H1 (cell line): ENCODE measurements at regions not wholly inside any gene's neighbourhood (a gene's known extent, or its start where the extent isn't known, plus 50 kb on each side); places are given as distances from the start of the nearest gene placed in this dataset.

Source experiments
- CTCF ChIA-PET: fragments of 300-600 bp; sonication (Branson Sonifier 250); formaldehyde crosslinking; loops from one replicate; lab custom pipeline; 2021; ENCODE audit not compliant: partially characterized antibody; lab: Charles Lee
- POLR2A ChIA-PET: fragments of 300-600 bp; sonication (Branson Sonifier 250); formaldehyde crosslinking; loops from one replicate; lab custom pipeline; 2021; ENCODE audit warnings: inconsistent platforms; ENCODE audit not compliant: partially characterized antibody; lab: Charles Lee
- DNase-seq, 2 experiments: peaks; one replicate each; pipeline versions ENCODE4 v3.0.0 to v3.0.0-alpha.2; 2010 to 2022; ENCODE audit warnings: low spot score in 2 of 2, low read depth in 1 of 2, mixed read lengths in 1 of 2
- FAIRE-seq: peaks from 2 replicates; lab custom pipeline; 2011; peaks lifted over from hg19 to GRCh38; lab: Jason Lieb, UNC
- H2AFZ ChIP-seq: 2 replicates; pipeline ENCODE4 v1.8.1; 2012; ENCODE audit warnings: low read length, inconsistent platforms
- H2AK5ac ChIP-seq: 2 replicates; pipeline ENCODE4 v1.6.1; 2013; ENCODE audit warnings: low read depth, low read length
- H2BK120ac ChIP-seq: replicated peaks from 2 replicates; pipeline ENCODE3; 2013; ENCODE audit warnings: low read depth, low read length, inconsistent platforms
- H2BK12ac ChIP-seq: 2 replicates; pipeline ENCODE4 v1.6.1; 2013; ENCODE audit warnings: low read depth, low read length
- H2BK15ac ChIP-seq: 2 replicates; pipeline ENCODE4 v1.6.1; 2013; ENCODE audit warnings: low read length
- H2BK20ac ChIP-seq: 2 replicates; pipeline ENCODE4 v1.6.1; 2013; ENCODE audit warnings: low read length
- H2BK5ac ChIP-seq: 2 replicates; pipeline ENCODE4 v1.6.1; 2013; ENCODE audit warnings: low read depth, low read length
- H3K14ac ChIP-seq: 2 replicates; pipeline ENCODE4 v1.6.1; 2013; ENCODE audit warnings: inconsistent platforms; ENCODE audit not compliant: insufficient read length
- H3K18ac ChIP-seq: 2 replicates; pipeline ENCODE4 v1.6.1; 2013; ENCODE audit warnings: low read length; ENCODE audit errors: extremely low read depth
- H3K23ac ChIP-seq: 2 replicates; pipeline ENCODE4 v1.6.1; 2013; ENCODE audit warnings: inconsistent platforms; ENCODE audit not compliant: insufficient read length
- H3K23me2 ChIP-seq: 2 replicates; pipeline ENCODE4 v1.6.1; 2013; ENCODE audit warnings: low read depth, low read length
- H3K27ac ChIP-seq: 2 replicates; pipeline ENCODE4 v1.6.1; 2011; ENCODE audit warnings: low read depth, low read length, inconsistent platforms
- H3K27me3 ChIP-seq, 4 experiments: replicated peaks in 1 of 4; 1 replicate in 1 of 4; 2 replicates in 3 of 4; pipeline versions ENCODE4 v1.6.1 to v1.8.1; 2011 to 2013; ENCODE audit warnings: low read length in 3 of 4, mild to moderate bottlenecking in 3 of 4, inconsistent platforms in 2 of 4, mixed read lengths in 2 of 4, moderate library complexity in 1 of 4; ENCODE audit not compliant: control insufficient read depth in 3 of 4, insufficient read depth in 3 of 4; ENCODE audit errors: extremely low read depth in 1 of 4
- H3K36me3 ChIP-seq, 4 experiments: 2 replicates each; pipeline versions ENCODE4 v1.6.1 to v1.8.1; 2011 to 2013; ENCODE audit warnings: mild to moderate bottlenecking in 4 of 4, low read length in 3 of 4, moderate library complexity in 2 of 4, control low read depth in 1 of 4, inconsistent platforms in 1 of 4; ENCODE audit not compliant: insufficient read depth in 4 of 4, control insufficient read depth in 2 of 4
- H3K4ac ChIP-seq: replicated peaks from 2 replicates; pipeline ENCODE3; 2013; ENCODE audit warnings: low read length, low read depth, mixed read lengths, inconsistent platforms; ENCODE audit not compliant: insufficient read length
- H3K4me1 ChIP-seq, 4 experiments: replicated peaks in 1 of 4; 1 replicate in 1 of 4; 2 replicates in 3 of 4; pipeline versions ENCODE4 v1.6.1 to v1.8.1; 2011 to 2013; ENCODE audit warnings: low read length in 3 of 4, inconsistent platforms in 2 of 4, mixed read lengths in 1 of 4; ENCODE audit not compliant: insufficient read depth in 4 of 4, control insufficient read depth in 3 of 4
- H3K4me2 ChIP-seq, 2 experiments: 2 replicates each; pipeline versions ENCODE4 v1.6.1 to v1.8.1; 2011 to 2013; ENCODE audit warnings: low read depth in 2 of 2, low read length in 2 of 2, control low read depth in 1 of 2, inconsistent platforms in 1 of 2, mild to moderate bottlenecking in 1 of 2; ENCODE audit not compliant: insufficient read depth in 1 of 2
- H3K4me3 ChIP-seq, 4 experiments: fragments of 200-600, 300-600 bp in 1 of 4; sonication (generic), shearing (Covaris generic), sonication (Bioruptor Twin) in 1 of 4; 2 replicates each; pipeline versions ENCODE4 v1.5.1 to v1.8.1; 2011 to 2016; ENCODE audit warnings: low read length in 4 of 4, low read depth in 3 of 4, control low read depth in 2 of 4, inconsistent platforms in 2 of 4, mild to moderate bottlenecking in 2 of 4, mixed read lengths in 1 of 4, moderate library complexity in 1 of 4; ENCODE audit not compliant: insufficient read depth in 2 of 4; ENCODE audit errors: extremely low read depth in 1 of 4
- H3K56ac ChIP-seq: replicated peaks from 2 replicates; pipeline ENCODE3; 2013; ENCODE audit warnings: low read depth, mild to moderate bottlenecking, mixed read lengths, low read length, inconsistent platforms; ENCODE audit not compliant: insufficient read length
- H3K79me1 ChIP-seq: 2 replicates; pipeline ENCODE4 v1.6.1; 2013; ENCODE audit warnings: low read depth, low read length, control low read depth
- H3K79me2 ChIP-seq, 2 experiments: 2 replicates each; pipeline versions ENCODE4 v1.6.1 to v1.8.1; 2012 to 2013; ENCODE audit warnings: low read length in 2 of 2, mild to moderate bottlenecking in 2 of 2, inconsistent platforms in 1 of 2; ENCODE audit not compliant: insufficient read depth in 2 of 2, control insufficient read depth in 1 of 2
- H3K9ac ChIP-seq, 4 experiments: replicated peaks in 1 of 4; 1 replicate in 1 of 4; 2 replicates in 3 of 4; pipeline versions ENCODE4 v1.6.1 to v1.8.1; 2011 to 2013; ENCODE audit warnings: low read depth in 3 of 4, low read length in 3 of 4, control low read depth in 2 of 4, mild to moderate bottlenecking in 2 of 4, moderate library complexity in 2 of 4, inconsistent platforms in 1 of 4; ENCODE audit errors: extremely low read depth in 1 of 4
- H3K9me3 ChIP-seq, 2 experiments: 2 replicates each; pipeline versions ENCODE4 v1.6.1 to v1.8.1; 2012 to 2013; ENCODE audit warnings: mild to moderate bottlenecking in 2 of 2, moderate library complexity in 2 of 2, control low read depth in 1 of 2, inconsistent platforms in 1 of 2, low read depth in 1 of 2, low read length in 1 of 2, mixed read lengths in 1 of 2; ENCODE audit not compliant: insufficient read depth in 2 of 2
- H4K20me1 ChIP-seq, 2 experiments: replicated peaks in 1 of 2; 2 replicates each; pipeline versions ENCODE3 to v1.8.1; 2011 to 2013; ENCODE audit warnings: inconsistent platforms in 2 of 2, low read length in 2 of 2, mild to moderate bottlenecking in 1 of 2; ENCODE audit not compliant: insufficient read depth in 2 of 2, control insufficient read depth in 1 of 2
- H4K5ac ChIP-seq: 2 replicates; pipeline ENCODE4 v1.6.1; 2013; ENCODE audit warnings: low read length, low read depth, mixed read lengths, inconsistent platforms; ENCODE audit not compliant: insufficient read length
- H4K8ac ChIP-seq: 2 replicates; pipeline ENCODE4 v1.8.0; 2013; ENCODE audit warnings: mild to moderate bottlenecking, moderate library complexity, low read length, inconsistent platforms; ENCODE audit not compliant: insufficient read depth; ENCODE audit errors: extremely low read depth
- H4K91ac ChIP-seq: replicated peaks from 2 replicates; pipeline ENCODE3; 2013; ENCODE audit warnings: low read length, mixed read lengths, inconsistent platforms; ENCODE audit not compliant: insufficient read length
- CBX8 ChIP-seq: fragments of 300-800, 300-1000 bp; sonication (generic); IDR thresholded peaks from 2 replicates; pipeline ENCODE4 v1.7.1; 2016; ENCODE audit warnings: low read depth, low read length, borderline replicate concordance
- EP300 ChIP-seq, 2 experiments: IDR thresholded peaks; 1 replicate in 1 of 2; 2 replicates in 1 of 2; pipeline ENCODE4 v1.6.1; 2011 to 2012; ENCODE audit warnings: low read depth in 2 of 2, low read length in 2 of 2, mild to moderate bottlenecking in 2 of 2, borderline replicate concordance in 1 of 2, inconsistent platforms in 1 of 2, moderate library complexity in 1 of 2
- KDM4A ChIP-seq: IDR thresholded peaks from one replicate; pipeline ENCODE4 v1.7.1; 2012; ENCODE audit warnings: low read depth, mild to moderate bottlenecking, moderate library complexity, low read length, inconsistent platforms; ENCODE audit not compliant: severe bottlenecking
- MAFK ChIP-seq: IDR thresholded peaks from 2 replicates; pipeline ENCODE4 v1.6.1; 2012; ENCODE audit warnings: low read depth, mild to moderate bottlenecking, improper control_type of control experiment, low read length
- POU5F1 ChIP-seq: IDR thresholded peaks from 2 replicates; pipeline ENCODE4 v1.6.1; 2011; ENCODE audit warnings: low read depth, mild to moderate bottlenecking, low read length, moderate library complexity
- RBBP5 ChIP-seq: IDR thresholded peaks from 2 replicates; pipeline ENCODE4 v1.7.1; 2012; ENCODE audit warnings: low read depth, mild to moderate bottlenecking, inconsistent platforms, low read length, moderate library complexity, borderline replicate concordance
- RFX5 ChIP-seq: IDR thresholded peaks from 2 replicates; pipeline ENCODE4 v1.6.1; 2011; ENCODE audit warnings: low read depth, low read length, improper control_type of control experiment, borderline replicate concordance
- SP1 ChIP-seq: IDR thresholded peaks from 2 replicates; pipeline ENCODE4 v1.6.1; 2011; ENCODE audit warnings: low read depth, low read length
- SRF ChIP-seq: IDR thresholded peaks from 2 replicates; pipeline ENCODE4 v1.6.1; 2011; ENCODE audit warnings: mild to moderate bottlenecking, low read depth, low read length, moderate library complexity
- SUZ12 ChIP-seq: fragments of 200-600 bp; sonication (generic); IDR thresholded peaks from 2 replicates; pipeline ENCODE4 v1.6.1; 2012; ENCODE audit warnings: mild to moderate bottlenecking, inconsistent platforms, low read length, moderate library complexity, mixed read lengths
- TCF12 ChIP-seq: IDR thresholded peaks from 2 replicates; pipeline ENCODE4 v1.6.1; 2011; ENCODE audit warnings: low read depth, mild to moderate bottlenecking, low read length
- YY1 ChIP-seq: IDR thresholded peaks from 2 replicates; pipeline ENCODE4 v1.6.1; 2011; ENCODE audit warnings: low read depth, mild to moderate bottlenecking, low read length
- TF ChIP-seq, protein P1 (sequence below): IDR thresholded peaks from 2 replicates; pipeline ENCODE4 v1.6.1; 2012; ENCODE audit warnings: inconsistent platforms
- TF ChIP-seq, protein P2 (sequence below): IDR thresholded peaks from 2 replicates; pipeline ENCODE4 v1.6.1; 2012; ENCODE audit warnings: inconsistent platforms

DNA sequence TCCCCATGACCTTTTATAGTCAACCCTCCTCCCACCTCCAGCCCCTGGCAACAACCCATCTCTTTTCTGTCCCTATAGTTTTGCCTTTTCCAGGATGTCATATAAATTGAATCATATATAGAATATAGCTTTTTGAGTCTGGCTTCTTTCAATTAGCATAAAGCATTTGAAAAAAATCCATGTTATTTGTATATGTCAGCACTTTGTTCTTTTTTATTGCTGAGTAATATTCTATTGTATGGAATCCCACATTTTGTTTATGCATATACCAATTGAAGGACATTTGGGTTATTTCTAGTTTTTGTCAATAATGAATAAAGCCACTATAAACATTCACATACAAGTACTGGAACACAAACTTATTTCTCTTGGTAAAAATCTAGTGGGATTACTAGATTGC is 58.0 kb upstream of the SSR3 start:
- Histone ChIP-seq H3K79me2 (no peaks in the 10 kb centered on the region), H4K91ac (no peak overlapping the region), H2BK12ac (no peak overlapping the region), H3K27ac (no peak overlapping the region), H3K14ac (no peak overlapping the region), H2BK120ac (no peak overlapping the region), H3K4ac (no peak overlapping the region), H2BK5ac (no peak overlapping the region), H3K23ac (no peak overlapping the region), H3K27me3 (no peaks in the 10 kb centered on the region), H3K4me3 (no peak overlapping the region), H3K79me1 (no peaks in the 10 kb centered on the region), H4K8ac (no peak overlapping the region), H3K9ac (no peak overlapping the region), H3K4me1 (no peaks in the 10 kb centered on the region; a peak in 1 of 7 replicates), H2BK15ac (no peak overlapping the region), H2AK5ac (no peak overlapping the region), H3K56ac (no peak overlapping the region), H4K20me1 (no peaks in the 10 kb centered on the region), H2AFZ (no peak overlapping the region), H3K9me3 (no peaks in the 10 kb centered on the region), H3K4me2 (no peak overlapping the region), H3K36me3 (no peaks in the 10 kb centered on the region), H4K5ac (no peak overlapping the region), H3K18ac (no peak overlapping the region), H2BK20ac (no peak overlapping the region), H3K23me2 (no peaks in the 10 kb centered on the region)
- FAIRE-seq (no peak), DNase-seq (no peak)
- ChIA-PET CTCF (interaction anchor here (0.7 kb wide), 1 partner anchor 173 kb away, joined by 3 read pairs; no protein-coding TSS in a partner anchor), POLR2A (no interaction called here)
- TF ChIP-seq EP300 (IDR thresholded peaks at IDR 0.05; ENCODE audit: borderline replicate concordance in 1 of 2, low read depth in 2 of 2, low read length in 2 of 2): no peak
- TF ChIP-seq POU5F1: no peak
- no peak for TF ChIP-seq TCF12
- TF ChIP-seq RFX5: no peak
- no peak for TF ChIP-seq SRF
- TF ChIP-seq KDM4A: no peak
- TF ChIP-seq CBX8: no peak
- TF ChIP-seq YY1: no peak
- TF ChIP-seq, protein P1, sequence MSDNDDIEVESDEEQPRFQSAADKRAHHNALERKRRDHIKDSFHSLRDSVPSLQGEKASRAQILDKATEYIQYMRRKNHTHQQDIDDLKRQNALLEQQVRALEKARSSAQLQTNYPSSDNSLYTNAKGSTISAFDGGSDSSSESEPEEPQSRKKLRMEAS: no peak
- no peak for TF ChIP-seq SP1
- TF ChIP-seq MAFK: no peak
- TF ChIP-seq RBBP5: no peak
- TF ChIP-seq, protein P2, sequence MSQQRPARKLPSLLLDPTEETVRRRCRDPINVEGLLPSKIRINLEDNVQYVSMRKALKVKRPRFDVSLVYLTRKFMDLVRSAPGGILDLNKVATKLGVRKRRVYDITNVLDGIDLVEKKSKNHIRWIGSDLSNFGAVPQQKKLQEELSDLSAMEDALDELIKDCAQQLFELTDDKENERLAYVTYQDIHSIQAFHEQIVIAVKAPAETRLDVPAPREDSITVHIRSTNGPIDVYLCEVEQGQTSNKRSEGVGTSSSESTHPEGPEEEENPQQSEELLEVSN: no peak
- no peak for TF ChIP-seq SUZ12
